Effector memory CD8-positive, alpha-beta T cell (primary cell): ENCODE measurements at regions not wholly inside any gene's neighbourhood (a gene's known extent, or its start where the extent isn't known, plus 50 kb on each side); places are given as distances from the start of the nearest gene placed in this dataset.
"Not testable (repeated sequence)": the region's sequence is repeated elsewhere in the genome, so short reads cannot be mapped to it uniquely, and the experiment has no call there.

Experiments used
- ATAC-seq: fragments of 150-1000 bp; cut with Tn5 transposase; replicated peaks from 2 replicates; pipeline ENCODE4 v1.10.0; 2021; ENCODE audit warnings: mild to moderate bottlenecking, moderate library complexity
- DNase-seq, 3 experiments: peaks; one replicate each; pipeline ENCODE4 v3.0.0; 2021
- H3K27ac Mint-ChIP-seq, 2 donors: one replicate each; pipeline ENCODE4 v1.8.0; 2022; ENCODE audit warnings: mild to moderate bottlenecking in 2 of 2, mixed read lengths in 2 of 2, moderate library complexity in 2 of 2
- H3K27me3 Mint-ChIP-seq, 2 donors: one replicate each; pipeline ENCODE4 v1.8.0; 2022; ENCODE audit warnings: mixed read lengths in 2 of 2
- H3K36me3 Mint-ChIP-seq: one replicate; pipeline ENCODE4 v1.8.0; 2022; ENCODE audit warnings: mild to moderate bottlenecking, moderate library complexity, mixed read lengths; ENCODE audit not compliant: insufficient read depth
- H3K4me1 Mint-ChIP-seq, 2 donors: one replicate each; pipeline ENCODE4 v1.8.0; 2022; ENCODE audit warnings: low read depth in 2 of 2, mixed read lengths in 2 of 2
- H3K4me3 Mint-ChIP-seq, 2 donors: one replicate each; pipeline ENCODE4 v1.8.0; 2022; ENCODE audit warnings: mild to moderate bottlenecking in 2 of 2, mixed read lengths in 2 of 2, moderate library complexity in 2 of 2
- H3K9me3 Mint-ChIP-seq, 2 donors: one replicate each; pipeline ENCODE4 v1.8.0; 2022; ENCODE audit warnings: mixed read lengths in 2 of 2

GRCh38 chrX:43450355-43450754 lies 205.7 kb upstream of the MAOA start:
- ATAC-seq (no peak), DNase-seq (no peak)
- Mint-ChIP-seq H3K9me3 (peaks cover 3 to 10% of the 10 kb centered on the region in 2 donors), H3K27ac (no peak overlapping the region), H3K27me3 (peaks cover 0 to 3% of the 10 kb centered on the region in 2 donors), H3K4me3 (no peak overlapping the region), H3K4me1 (no peaks in the 10 kb centered on the region), H3K36me3 (no peaks in the 10 kb centered on the region)

DNA sequence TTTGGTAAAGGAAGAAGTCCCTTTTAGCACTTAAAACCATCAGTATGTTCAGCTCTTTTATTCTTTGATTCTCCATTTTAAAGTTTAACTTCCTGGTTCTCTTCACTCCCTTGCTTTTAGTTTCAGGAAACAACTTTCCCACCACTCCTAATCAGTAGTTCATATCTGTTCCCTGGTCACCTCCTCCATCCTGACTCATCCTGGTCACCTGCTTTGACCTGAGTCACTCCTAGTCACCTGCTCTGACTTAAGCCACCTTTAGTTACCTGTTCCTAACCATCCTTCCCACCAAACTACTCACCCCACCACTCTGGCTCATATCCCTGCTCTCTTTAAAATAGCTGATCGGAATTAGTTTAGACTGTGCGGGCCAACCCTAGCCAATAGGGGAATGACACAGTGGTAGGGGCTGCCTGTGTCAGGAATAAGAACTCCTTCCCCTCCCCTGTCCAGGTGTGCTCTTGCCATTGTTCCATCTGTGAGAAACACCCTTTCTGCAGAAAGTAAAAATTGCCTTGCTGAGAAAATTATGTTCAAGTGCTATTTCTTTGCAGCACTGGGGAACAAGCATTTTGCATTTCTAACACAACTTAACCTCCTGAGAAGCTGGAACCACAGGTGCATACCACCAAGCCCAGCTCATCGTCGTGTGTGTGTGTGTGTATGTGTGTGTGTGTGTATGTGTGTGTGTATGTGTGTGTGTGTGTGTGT lies 204.0 kb upstream of the MAOA start:
- peaks cover 0 to 10% of the 10 kb centered on the region in 2 donors for H3K27me3 Mint-ChIP-seq
- H3K4me3 Mint-ChIP-seq, H3K36me3 Mint-ChIP-seq, H3K4me1 Mint-ChIP-seq, H3K27ac Mint-ChIP-seq, H3K9me3 Mint-ChIP-seq, ATAC-seq, DNase-seq: not testable (repeated sequence)

DNA sequence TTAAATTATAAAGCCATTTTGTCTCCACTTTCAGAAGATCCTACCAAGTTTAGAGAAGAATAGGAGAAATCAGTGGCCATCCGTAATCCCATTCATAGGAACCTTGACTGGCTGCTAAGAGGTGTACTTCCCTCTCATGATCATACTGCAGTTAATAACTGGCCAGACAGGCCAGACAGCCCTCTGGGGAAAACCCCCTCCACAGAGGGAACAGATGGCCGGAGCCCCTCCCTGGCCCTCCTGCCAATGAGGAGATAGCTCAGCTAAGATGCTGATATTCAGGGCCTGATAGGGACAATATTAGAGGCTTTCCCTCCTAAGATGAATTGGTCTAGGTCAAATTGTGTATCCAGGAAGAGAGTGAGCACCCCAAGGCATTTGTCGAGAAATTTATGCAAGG lies 200.0 kb upstream of the MAOA start:
- Mint-ChIP-seq H3K27ac (no peak overlapping the region), H3K4me3 (no peak overlapping the region), H3K36me3 (no peaks in the 10 kb centered on the region), H3K27me3 (peaks cover 6 to 10% of the 10 kb centered on the region in 2 donors), H3K4me1 (no peaks in the 10 kb centered on the region), H3K9me3 (peaks cover 0 to 3% of the 10 kb centered on the region in 2 donors)
- no peak for DNase-seq
- ATAC-seq: no peak

DNA sequence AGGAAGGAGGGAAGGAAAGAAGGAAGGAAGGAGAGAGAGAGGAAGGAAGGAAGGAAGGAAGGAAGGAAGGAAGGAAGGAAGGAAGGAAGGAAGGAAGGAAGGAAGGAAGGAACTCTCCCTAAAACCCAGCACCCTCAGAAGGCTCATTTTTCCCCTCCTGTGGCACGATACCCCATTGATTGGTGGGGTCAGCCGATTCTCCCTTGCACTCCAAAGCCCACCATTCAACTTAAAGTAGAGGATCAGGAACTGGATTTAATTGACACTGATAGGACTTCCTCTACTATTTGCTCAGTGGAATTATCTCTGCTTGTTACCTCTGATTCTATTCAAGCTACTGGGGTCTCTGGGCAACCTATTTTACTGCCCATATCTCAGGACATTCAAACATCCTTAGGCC lies 199.2 kb upstream of the MAOA start:
- H3K4me1 Mint-ChIP-seq: no peaks in the 10 kb centered on the region
- H3K36me3 Mint-ChIP-seq: no peaks in the 10 kb centered on the region
- H3K27me3 Mint-ChIP-seq: peaks cover 6 to 10% of the 10 kb centered on the region in 2 donors
- DNase-seq: no peak
- H3K9me3 Mint-ChIP-seq: peaks cover 0 to 3% of the 10 kb centered on the region in 2 donors
- ATAC-seq: no peak
- H3K27ac Mint-ChIP-seq: no peak overlapping the region
- H3K4me3 Mint-ChIP-seq: no peak overlapping the region

- H3K27me3 Mint-ChIP-seq: no peaks in the 10 kb centered on the region
- H3K4me1 Mint-ChIP-seq: peaks cover 0 to 1% of the 10 kb centered on the region in 2 donors
- ATAC-seq: no peak
- no peak overlapping the region for H3K4me3 Mint-ChIP-seq
- no peaks in the 10 kb centered on the region for H3K36me3 Mint-ChIP-seq
- H3K27ac Mint-ChIP-seq: no peak overlapping the region
- DNase-seq: no peak
- H3K9me3 Mint-ChIP-seq: no peaks in the 10 kb centered on the region
Observed at GRCh38 chrX:43467608-43468234, 188.4 kb upstream of the MAOA start.

DNA sequence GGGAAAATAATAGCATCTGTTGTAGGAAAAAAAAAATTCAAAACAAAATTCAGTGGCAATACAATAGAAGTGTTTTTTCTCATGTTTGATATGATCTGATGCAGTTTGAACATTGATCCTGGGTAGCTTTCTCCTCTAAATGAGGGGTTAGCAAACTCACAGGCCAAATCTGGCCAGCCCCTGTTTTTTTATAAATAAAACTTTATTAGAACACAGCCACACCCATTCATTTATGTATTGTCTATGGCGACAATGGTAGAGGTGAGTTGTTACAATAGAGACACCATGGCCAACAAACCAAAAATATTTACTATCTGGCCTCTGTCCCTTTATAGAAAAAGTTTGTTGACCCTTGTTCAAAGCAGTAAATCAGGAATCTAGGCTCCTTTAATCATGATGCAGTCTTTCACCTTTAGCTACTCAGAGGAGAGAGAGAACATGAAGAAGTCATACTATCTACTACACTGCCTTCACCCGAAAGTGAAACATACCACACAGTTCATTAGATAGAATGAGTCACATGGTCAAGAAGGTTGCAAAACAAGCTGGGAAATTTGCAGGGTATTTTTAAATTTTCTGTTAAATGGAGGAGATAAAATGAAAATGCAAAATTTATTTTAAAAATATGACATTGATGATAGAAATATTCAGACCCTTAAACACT lies 186.6 kb upstream of the MAOA start:
- Mint-ChIP-seq H3K4me3 (no peak overlapping the region), H3K27ac (no peak overlapping the region), H3K36me3 (no peaks in the 10 kb centered on the region), H3K9me3 (no peaks in the 10 kb centered on the region), H3K4me1 (peaks cover 0 to 1% of the 10 kb centered on the region in 2 donors), H3K27me3 (no peaks in the 10 kb centered on the region)
- DNase-seq: no peak
- no peak for ATAC-seq

DNA sequence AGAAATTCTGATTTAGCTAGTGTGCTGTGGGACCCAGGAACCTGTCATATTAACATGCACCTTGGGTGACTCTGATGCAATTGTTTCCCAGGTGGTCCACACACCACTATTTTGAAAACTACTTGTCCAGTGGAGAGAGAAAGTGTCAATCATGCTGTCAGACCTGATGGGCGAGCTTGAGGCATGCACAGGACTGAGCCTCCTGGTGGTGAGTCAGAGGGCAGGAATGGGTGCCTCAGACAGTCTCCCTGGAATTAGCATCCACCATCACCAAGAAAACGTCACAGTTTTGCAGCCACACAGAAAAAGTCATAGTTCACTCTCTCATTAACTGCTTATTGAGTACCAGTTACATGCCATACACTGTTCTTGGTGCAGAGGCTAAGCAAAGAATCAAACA lies 181.8 kb upstream of the MAOA start:
- Mint-ChIP-seq H3K27ac (no peak overlapping the region), H3K4me3 (no peak overlapping the region), H3K4me1 (peaks cover 0 to 1% of the 10 kb centered on the region in 2 donors), H3K36me3 (no peaks in the 10 kb centered on the region), H3K27me3 (no peaks in the 10 kb centered on the region), H3K9me3 (no peaks in the 10 kb centered on the region)
- no peak for DNase-seq
- ATAC-seq: no peak

GRCh38 chrX:43479070-43479469 lies 177.0 kb upstream of the MAOA start:
- Mint-ChIP-seq H3K27ac (peak overlapping the region in 1 of 2 donors; percentile 44), H3K27me3 (no peaks in the 10 kb centered on the region), H3K4me3 (no peak overlapping the region), H3K36me3 (no peaks in the 10 kb centered on the region), H3K4me1 (no peaks in the 10 kb centered on the region), H3K9me3 (no peaks in the 10 kb centered on the region)
- ATAC-seq (no peak), DNase-seq (no peak)

DNA sequence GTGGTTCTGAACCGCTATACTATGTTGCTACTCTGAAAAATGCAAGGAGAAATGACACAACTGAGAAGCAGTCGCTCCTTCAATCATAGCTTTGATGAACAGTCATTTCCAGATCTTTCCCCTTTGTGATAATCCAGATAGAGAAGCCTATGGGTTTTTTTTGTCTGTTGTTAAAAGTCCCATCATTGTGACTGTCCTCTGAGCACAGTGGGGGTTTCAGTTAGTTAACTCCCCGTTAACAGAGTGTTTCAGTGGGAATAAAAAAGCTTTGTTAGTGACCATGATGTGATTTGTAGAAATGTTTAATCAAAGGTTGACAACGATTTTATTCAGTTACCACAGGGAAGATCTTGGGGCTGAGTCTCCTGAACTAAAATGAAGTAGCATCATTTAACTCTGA lies 176.2 kb upstream of the MAOA start:
- Mint-ChIP-seq H3K9me3 (no peaks in the 10 kb centered on the region), H3K27me3 (no peaks in the 10 kb centered on the region), H3K4me3 (peak overlapping the region in 1 of 2 donors; percentile 6), H3K27ac (peak overlapping the region in 1 of 2 donors; percentile 90), H3K36me3 (no peaks in the 10 kb centered on the region), H3K4me1 (no peaks in the 10 kb centered on the region)
- no peak for DNase-seq
- no peak for ATAC-seq

- Mint-ChIP-seq H3K36me3 (no peaks in the 10 kb centered on the region), H3K9me3 (no peaks in the 10 kb centered on the region), H3K4me1 (no peaks in the 10 kb centered on the region), H3K27me3 (no peaks in the 10 kb centered on the region), H3K4me3 (no peak overlapping the region), H3K27ac (no peak overlapping the region)
- DNase-seq: no peak
- no peak for ATAC-seq
Observed at GRCh38 chrX:43481576-43481975, 174.5 kb upstream of the MAOA start.

GRCh38 chrX:43493756-43494155 lies 162.3 kb upstream of the MAOA start:
- no peak for ATAC-seq
- Mint-ChIP-seq H3K9me3 (no peaks in the 10 kb centered on the region), H3K27ac (no peak overlapping the region), H3K4me1 (no peaks in the 10 kb centered on the region), H3K4me3 (no peak overlapping the region), H3K27me3 (no peaks in the 10 kb centered on the region), H3K36me3 (no peaks in the 10 kb centered on the region)
- DNase-seq: no peak

DNA sequence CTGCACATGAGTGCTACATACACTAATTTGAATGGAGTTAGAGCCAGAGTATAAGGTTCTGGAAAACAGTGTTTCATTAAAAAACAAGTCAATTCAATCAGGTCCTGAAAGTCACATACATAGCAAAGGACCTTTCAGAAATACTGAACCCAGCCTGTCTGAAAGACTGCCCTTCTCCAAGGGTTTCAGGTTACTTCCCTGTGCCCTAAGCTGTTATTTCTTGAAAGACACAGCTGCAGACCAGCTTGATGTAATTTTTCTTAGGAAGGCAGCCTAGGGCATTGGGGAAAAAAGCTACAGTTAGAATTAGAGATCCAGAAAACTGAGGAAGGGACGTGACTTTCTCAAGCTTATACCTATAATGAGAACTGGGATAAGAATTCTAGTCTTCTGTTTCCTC lies 155.9 kb upstream of the MAOA start:
- no peak overlapping the region for H3K4me3 Mint-ChIP-seq

DNA sequence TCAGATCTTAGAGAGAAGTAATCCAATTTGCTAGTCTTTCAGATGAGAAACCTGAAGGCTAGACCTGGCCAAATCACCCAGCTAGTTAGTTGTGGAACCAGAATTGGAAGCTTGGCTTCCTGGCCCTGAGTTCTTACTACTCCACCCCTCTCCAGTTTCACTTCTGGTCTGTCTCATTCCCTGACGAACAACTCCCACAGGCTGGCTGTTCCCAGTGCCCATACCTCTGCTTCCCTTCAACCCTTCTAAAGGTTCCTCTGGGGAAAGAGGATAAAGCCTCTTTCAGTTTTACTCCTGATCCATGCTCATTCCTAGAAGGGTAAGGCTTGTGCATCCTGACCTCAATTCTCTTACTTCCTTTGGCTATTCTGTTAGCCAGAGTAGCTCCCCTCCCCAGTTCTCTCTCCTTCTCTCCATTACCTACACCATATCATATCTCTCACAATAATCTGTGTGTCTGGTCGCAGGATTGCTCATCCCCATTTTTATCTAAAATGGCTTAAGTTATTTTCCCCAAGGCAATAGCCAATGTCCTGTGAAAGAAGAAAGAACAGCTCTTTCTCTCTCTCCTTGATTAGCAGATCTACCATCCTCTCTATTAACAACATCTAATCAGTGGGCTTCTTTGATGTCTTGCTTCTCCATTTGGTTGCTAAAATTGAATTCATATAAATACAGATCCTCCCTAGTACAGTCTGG lies 155.0 kb upstream of the MAOA start:
- peaks cover 0 to 8% of the 10 kb centered on the region in 2 donors for H3K27me3 Mint-ChIP-seq
- DNase-seq (no peak), ATAC-seq (no peak)
- no peak overlapping the region for H3K4me3 Mint-ChIP-seq
- H3K9me3 Mint-ChIP-seq: no peaks in the 10 kb centered on the region
- no peaks in the 10 kb centered on the region for H3K36me3 Mint-ChIP-seq
- peaks cover 0 to 3% of the 10 kb centered on the region in 2 donors for H3K4me1 Mint-ChIP-seq
- no peak overlapping the region for H3K27ac Mint-ChIP-seq

More for the DNA sequence above, 155.9 kb upstream of the MAOA start:
- H3K4me1 Mint-ChIP-seq: peaks cover 0 to 3% of the 10 kb centered on the region in 2 donors
- H3K36me3 Mint-ChIP-seq: no peaks in the 10 kb centered on the region
- no peak for ATAC-seq
- no peaks in the 10 kb centered on the region for H3K9me3 Mint-ChIP-seq
- DNase-seq: no peak
- peaks cover 0 to 8% of the 10 kb centered on the region in 2 donors for H3K27me3 Mint-ChIP-seq
- H3K27ac Mint-ChIP-seq: no peak overlapping the region
